ENCODE measurements at regions not wholly inside any gene's neighbourhood (a gene's known extent, or its start where the extent isn't known, plus 50 kb on each side); places are given as distances from the start of the nearest gene placed in this dataset.

DNA sequence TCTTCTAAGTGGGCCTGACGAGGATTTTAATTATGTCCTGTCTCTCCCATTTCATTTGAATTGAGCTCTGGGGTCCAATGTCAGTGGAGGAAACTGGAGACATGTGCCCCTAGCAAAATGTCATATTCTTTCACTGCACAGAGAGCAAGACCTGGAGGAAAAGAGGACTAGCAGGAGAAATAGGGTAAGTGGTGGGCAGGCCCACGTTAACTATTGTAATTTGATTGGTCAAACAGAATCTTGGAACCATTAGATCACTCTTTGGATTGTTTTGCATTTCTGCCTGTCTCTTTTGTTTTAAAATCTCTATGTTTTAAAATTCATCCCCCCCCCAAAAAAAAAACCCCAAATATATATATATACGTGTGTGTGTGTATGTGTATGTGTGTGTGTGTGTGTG is 113.9 kb upstream of the PELI2 start:
- TF ChIP-seq, protein P1, sequence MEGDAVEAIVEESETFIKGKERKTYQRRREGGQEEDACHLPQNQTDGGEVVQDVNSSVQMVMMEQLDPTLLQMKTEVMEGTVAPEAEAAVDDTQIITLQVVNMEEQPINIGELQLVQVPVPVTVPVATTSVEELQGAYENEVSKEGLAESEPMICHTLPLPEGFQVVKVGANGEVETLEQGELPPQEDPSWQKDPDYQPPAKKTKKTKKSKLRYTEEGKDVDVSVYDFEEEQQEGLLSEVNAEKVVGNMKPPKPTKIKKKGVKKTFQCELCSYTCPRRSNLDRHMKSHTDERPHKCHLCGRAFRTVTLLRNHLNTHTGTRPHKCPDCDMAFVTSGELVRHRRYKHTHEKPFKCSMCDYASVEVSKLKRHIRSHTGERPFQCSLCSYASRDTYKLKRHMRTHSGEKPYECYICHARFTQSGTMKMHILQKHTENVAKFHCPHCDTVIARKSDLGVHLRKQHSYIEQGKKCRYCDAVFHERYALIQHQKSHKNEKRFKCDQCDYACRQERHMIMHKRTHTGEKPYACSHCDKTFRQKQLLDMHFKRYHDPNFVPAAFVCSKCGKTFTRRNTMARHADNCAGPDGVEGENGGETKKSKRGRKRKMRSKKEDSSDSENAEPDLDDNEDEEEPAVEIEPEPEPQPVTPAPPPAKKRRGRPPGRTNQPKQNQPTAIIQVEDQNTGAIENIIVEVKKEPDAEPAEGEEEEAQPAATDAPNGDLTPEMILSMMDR (IDR thresholded peaks at IDR 0.05; ENCODE audit: insufficient read depth, low read length, poor library complexity, severe bottlenecking), result no peak
- TF ChIP-seq EZH2phosphoT487 (conservative IDR thresholded peaks at IDR 0.05; ENCODE audit: low read length), result no peak
